GM21390 (cell line): ENCODE measurements at regions not wholly inside any gene's neighbourhood (a gene's known extent, or its start where the extent isn't known, plus 50 kb on each side); places are given as distances from the start of the nearest gene placed in this dataset.

ENCODE experiments used
- ATAC-seq: cut with Tn5 transposase; IDR thresholded peaks from one replicate; pipeline ENCODE4 v1.9.1; 2021; ENCODE audit not compliant: unreplicated experiment

GRCh38 chr11:107222431-107222830, 204.2 kb upstream of the GUCY1A2 start:
- ATAC-seq: no peak

- no peak for ATAC-seq
These were observed 203.5 kb upstream of the GUCY1A2 start for GRCh38 chr11:107221748-107222285.

- no peak for ATAC-seq
These were observed 200.1 kb upstream of the GUCY1A2 start for GRCh38 chr11:107218123-107219013.

GRCh38 chr11:107217444-107217843, 199.2 kb upstream of the GUCY1A2 start:
- ATAC-seq: no peak

- no peak for ATAC-seq
These were observed 196.7 kb upstream of the GUCY1A2 start for GRCh38 chr11:107215010-107215409.

GRCh38 chr11:107203656-107204055, 185.4 kb upstream of the GUCY1A2 start:
- ATAC-seq: no peak

- ATAC-seq: no peak
These were observed 184.0 kb upstream of the GUCY1A2 start for GRCh38 chr11:107202241-107202640.

- ATAC-seq: no peak
These were observed 180.3 kb upstream of the GUCY1A2 start for GRCh38 chr11:107198490-107199007.

GRCh38 chr11:107197932-107198331, 179.7 kb upstream of the GUCY1A2 start:
- ATAC-seq: no peak

GRCh38 chr11:107196732-107197131, 178.5 kb upstream of the GUCY1A2 start:
- no peak for ATAC-seq

- ATAC-seq: no peak
These were observed 166.7 kb upstream of the GUCY1A2 start for GRCh38 chr11:107184986-107185385.

GRCh38 chr11:107183953-107184352, 165.7 kb upstream of the GUCY1A2 start:
- no peak for ATAC-seq

GRCh38 chr11:107182978-107183377, 164.7 kb upstream of the GUCY1A2 start:
- ATAC-seq: no peak

- no peak for ATAC-seq
These were observed 162.0 kb upstream of the GUCY1A2 start for GRCh38 chr11:107180236-107180635.

GRCh38 chr11:107179829-107180228, 161.6 kb upstream of the GUCY1A2 start:
- no peak for ATAC-seq

- ATAC-seq: no peak
These were observed 158.8 kb upstream of the GUCY1A2 start for GRCh38 chr11:107177106-107177477.

- ATAC-seq: no peak
These were observed 158.2 kb upstream of the GUCY1A2 start for GRCh38 chr11:107176148-107177105.

- ATAC-seq: no peak
These were observed 156.6 kb upstream of the GUCY1A2 start for GRCh38 chr11:107174856-107175255.

GRCh38 chr11:107172996-107173395, 154.7 kb upstream of the GUCY1A2 start:
- ATAC-seq: no peak

- no peak for ATAC-seq
These were observed 139.5 kb upstream of the GUCY1A2 start for GRCh38 chr11:107157809-107158187.

- no peak for ATAC-seq
These were observed 139.0 kb upstream of the GUCY1A2 start for GRCh38 chr11:107157146-107157808.
